ENCODE measurements at regions not wholly inside any gene's neighbourhood (a gene's known extent, or its start where the extent isn't known, plus 50 kb on each side); places are given as distances from the start of the nearest gene placed in this dataset.

- H3K4me3 ChIP-seq (ENCODE audit: low read length in 3 of 3) = no peak overlapping the region
- intact Hi-C loops (cut with DNase I) = no loop called here
- H3K9ac ChIP-seq (ENCODE audit: low read length in 3 of 3) = no peak overlapping the region
- no peak for DNase-seq
- no peaks in the 10 kb centered on the region for H3K9me3 ChIP-seq (ENCODE audit: control insufficient read depth in 2 of 3, insufficient read depth in 1 of 3, low read length in 3 of 3)
- no peaks in the 10 kb centered on the region for H3K27me3 ChIP-seq (ENCODE audit: control insufficient read depth, insufficient read depth, low read length)
- H3K36me3 ChIP-seq (ENCODE audit: control insufficient read depth in 2 of 3, insufficient read depth in 3 of 3, low read length in 3 of 3) = no peaks in the 10 kb centered on the region
- H3K27ac ChIP-seq (ENCODE audit: low read depth in 2 of 2, low read length in 2 of 2) = no peak overlapping the region
- no peak for FAIRE-seq
- no peak for TF ChIP-seq CTCF (IDR thresholded peaks at IDR 0.05; ENCODE audit: borderline replicate concordance, extremely low read depth, insufficient read depth)
- no peaks in the 10 kb centered on the region for H3K4me1 ChIP-seq (ENCODE audit: control insufficient read depth in 2 of 3, insufficient read depth in 2 of 3, low read depth in 1 of 3, low read length in 3 of 3)
Observed at GRCh38 chr5:68991279-68992084, 102.3 kb upstream of the SLC30A5 start.

GRCh38 chr5:68994645-68995044, 99.2 kb upstream of the SLC30A5 start:
- FAIRE-seq (no peak), DNase-seq (no peak)
- no peaks in the 10 kb centered on the region for H3K9me3 ChIP-seq (ENCODE audit: control insufficient read depth in 2 of 3, insufficient read depth in 1 of 3, low read length in 3 of 3)
- H3K4me1 ChIP-seq (ENCODE audit: control insufficient read depth in 2 of 3, insufficient read depth in 2 of 3, low read depth in 1 of 3, low read length in 3 of 3) = no peaks in the 10 kb centered on the region
- no peaks in the 10 kb centered on the region for H3K27me3 ChIP-seq (ENCODE audit: control insufficient read depth, insufficient read depth, low read length)
- H3K27ac ChIP-seq (ENCODE audit: low read depth in 2 of 2, low read length in 2 of 2) = no peak overlapping the region
- TF ChIP-seq CTCF (IDR thresholded peaks at IDR 0.05; ENCODE audit: borderline replicate concordance, extremely low read depth, insufficient read depth) = no peak
- intact Hi-C loops (cut with DNase I) = no loop called here
- no peak overlapping the region for H3K9ac ChIP-seq (ENCODE audit: low read length in 3 of 3)
- H3K4me3 ChIP-seq (ENCODE audit: low read length in 3 of 3) = no peak overlapping the region
- H3K36me3 ChIP-seq (ENCODE audit: control insufficient read depth in 2 of 3, insufficient read depth in 3 of 3, low read length in 3 of 3) = no peaks in the 10 kb centered on the region

DNA sequence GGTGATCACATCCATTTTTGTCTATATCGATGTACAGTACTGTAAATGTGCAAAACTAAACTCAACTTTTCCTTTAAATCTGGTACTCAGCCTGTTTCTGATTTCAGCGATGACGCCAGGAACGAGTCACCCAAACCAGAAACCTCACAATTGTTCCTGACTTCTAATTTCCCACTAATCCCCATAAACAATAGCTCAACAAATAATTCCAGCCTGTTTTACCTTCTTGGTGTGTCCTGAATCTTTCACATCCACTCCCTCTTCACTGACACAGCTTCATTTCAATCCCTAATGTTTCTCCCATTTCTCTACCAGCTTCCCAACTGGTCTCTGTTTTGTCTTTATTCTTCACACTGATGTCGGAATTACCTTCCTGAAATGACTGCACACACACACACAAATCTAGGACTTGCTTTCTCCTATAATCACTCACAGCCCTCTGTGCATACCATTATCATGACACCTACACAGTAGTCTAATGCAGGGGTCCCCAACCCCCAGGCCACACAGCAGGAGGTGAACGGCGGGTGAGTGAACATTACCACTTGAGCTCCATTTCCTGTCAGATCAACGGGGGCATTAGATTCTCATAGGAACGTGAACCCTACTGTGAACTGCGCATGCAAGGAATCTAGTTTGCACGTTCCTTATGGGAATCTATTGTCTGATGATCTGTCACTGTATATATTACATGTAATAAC, 97.8 kb upstream of the SLC30A5 start:
- Histone ChIP-seq H3K27ac (ENCODE audit: low read depth in 2 of 2, low read length in 2 of 2) (no peak overlapping the region), H3K36me3 (ENCODE audit: control insufficient read depth in 2 of 3, insufficient read depth in 3 of 3, low read length in 3 of 3) (no peaks in the 10 kb centered on the region), H3K27me3 (ENCODE audit: control insufficient read depth, insufficient read depth, low read length) (no peaks in the 10 kb centered on the region), H3K9me3 (ENCODE audit: control insufficient read depth in 2 of 3, insufficient read depth in 1 of 3, low read length in 3 of 3) (no peaks in the 10 kb centered on the region), H3K9ac (ENCODE audit: low read length in 3 of 3) (no peak overlapping the region), H3K4me1 (ENCODE audit: control insufficient read depth in 2 of 3, insufficient read depth in 2 of 3, low read depth in 1 of 3, low read length in 3 of 3) (no peaks in the 10 kb centered on the region), H3K4me3 (ENCODE audit: low read length in 3 of 3) (no peak overlapping the region)
- intact Hi-C loops (cut with DNase I) = no loop called here
- FAIRE-seq = no peak
- DNase-seq = no peak
- no peak for TF ChIP-seq CTCF (IDR thresholded peaks at IDR 0.05; ENCODE audit: borderline replicate concordance, extremely low read depth, insufficient read depth)

Data from kidney (tissue), 13 donors.